ENCODE measurements at regions not wholly inside any gene's neighbourhood (a gene's known extent, or its start where the extent isn't known, plus 50 kb on each side); places are given as distances from the start of the nearest gene placed in this dataset.

DNA sequence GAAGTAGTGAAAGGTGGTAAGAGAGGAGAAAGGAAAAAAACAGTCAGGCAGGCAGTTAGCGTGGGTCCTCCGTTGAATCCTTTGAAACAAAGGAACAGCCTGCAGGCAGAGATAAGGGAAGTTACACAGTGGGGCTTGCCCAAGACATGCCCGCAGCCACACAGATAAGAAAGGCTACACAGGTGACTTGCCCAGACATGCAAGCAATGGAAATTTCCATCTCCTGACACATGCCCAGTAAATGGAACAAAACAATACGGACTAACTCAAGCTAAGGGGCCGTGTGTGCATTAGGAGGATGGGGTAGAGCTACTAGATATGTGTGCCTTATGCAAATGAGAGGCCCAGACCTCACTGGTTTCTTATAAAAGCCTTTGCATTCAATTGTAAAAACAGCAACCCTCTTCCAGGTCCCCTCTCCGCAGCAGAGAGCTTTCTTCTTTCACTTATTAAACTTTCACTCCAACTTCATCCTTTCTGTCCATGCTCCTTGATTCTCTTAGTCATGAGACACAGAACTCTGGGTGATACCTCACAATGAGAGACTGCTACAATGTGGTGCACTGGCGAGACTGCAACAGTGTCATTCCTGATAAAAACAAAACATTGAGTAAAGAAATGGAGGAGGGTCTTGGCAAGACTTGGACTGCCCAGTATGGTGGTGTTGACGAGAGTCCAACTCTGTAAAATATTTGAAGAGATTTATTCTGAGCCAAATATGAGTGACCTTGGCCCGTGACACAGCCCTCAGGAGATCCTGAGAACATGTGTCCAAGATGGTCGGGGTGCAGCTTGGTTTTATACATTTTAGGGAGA is 997.4 kb upstream of the PRKX start:
- no peak for TF ChIP-seq CTCF (conservative IDR thresholded peaks at IDR 0.05; ENCODE audit: low read depth, low read length)
- TF ChIP-seq EZH2 (IDR thresholded peaks at IDR 0.05; ENCODE audit: low read length, unreplicated experiment) = no peak
- TF ChIP-seq EZH2phosphoT487 (IDR thresholded peaks at IDR 0.05; ENCODE audit: borderline replicate concordance, low read length) = no peak
